CD8-positive, alpha-beta memory T cell (primary cell): ENCODE measurements at regions not wholly inside any gene's neighbourhood (a gene's known extent, or its start where the extent isn't known, plus 50 kb on each side); places are given as distances from the start of the nearest gene placed in this dataset.
"Not testable (repeated sequence)": the region's sequence is repeated elsewhere in the genome, so short reads cannot be mapped to it uniquely, and the experiment has no call there.

Experiments used
- CTCF ChIA-PET: fragments of 350-600 bp; sonication (Branson Sonifier 250); formaldehyde crosslinking; loops from one replicate; lab custom pipeline; 2021; ENCODE audit warnings: antibody characterized with exemption; lab: Charles Lee
- POLR2A ChIA-PET: fragments of 350-600 bp; sonication (Branson Sonifier 250); formaldehyde crosslinking; loops from one replicate; lab custom pipeline; 2021; ENCODE audit warnings: antibody characterized with exemption; lab: Charles Lee
- DNase-seq, 5 donors: peaks; one replicate each; pipeline versions ENCODE4 v3.0.0 to v3.0.0-alpha.2; 2020 to 2022; ENCODE audit warnings: mixed read lengths in 1 of 5
- H3K27ac ChIP-seq: one replicate; pipeline ENCODE4 v1.7.0; 2013; ENCODE audit warnings: low read depth, mild to moderate bottlenecking, low read length, moderate library complexity
- H3K27me3 ChIP-seq: 2 replicates; pipeline ENCODE4 v1.7.0; 2013; ENCODE audit warnings: low read length, mild to moderate bottlenecking; ENCODE audit not compliant: insufficient read depth, poor library complexity, severe bottlenecking
- H3K36me3 ChIP-seq: 2 replicates; pipeline ENCODE4 v1.7.0; 2013; ENCODE audit warnings: mild to moderate bottlenecking, low read length, moderate library complexity; ENCODE audit not compliant: insufficient read depth
- H3K4me1 ChIP-seq: 2 replicates; pipeline ENCODE4 v1.7.0; 2013; ENCODE audit warnings: mild to moderate bottlenecking, low read length, moderate library complexity; ENCODE audit not compliant: insufficient read depth
- H3K4me3 ChIP-seq: 2 replicates; pipeline ENCODE4 v1.7.0; 2013; ENCODE audit warnings: mild to moderate bottlenecking, low read length
- H3K9me3 ChIP-seq: 2 replicates; pipeline ENCODE4 v1.7.0; 2013; ENCODE audit warnings: mild to moderate bottlenecking, low read length
- H3K27ac Mint-ChIP-seq, 8 donors: one replicate each; pipeline ENCODE4 v1.8.0; 2020 to 2021; ENCODE audit warnings: mixed read lengths in 8 of 8, mild to moderate bottlenecking in 6 of 8, inconsistent platforms in 3 of 8, moderate library complexity in 3 of 8
- H3K27me3 Mint-ChIP-seq, 2 donors: one replicate each; pipeline ENCODE4 v1.8.0; 2020 to 2021; ENCODE audit warnings: mixed read lengths in 2 of 2, mild to moderate bottlenecking in 1 of 2, moderate library complexity in 1 of 2
- H3K36me3 Mint-ChIP-seq, 3 donors: one replicate each; pipeline ENCODE4 v1.8.0; 2020 to 2021; ENCODE audit warnings: mixed read lengths in 3 of 3, inconsistent platforms in 1 of 3, mild to moderate bottlenecking in 1 of 3
- H3K4me1 Mint-ChIP-seq, 3 donors: one replicate each; pipeline ENCODE4 v1.8.0; 2020 to 2021; ENCODE audit warnings: mixed read lengths in 3 of 3, inconsistent platforms in 1 of 3, mild to moderate bottlenecking in 1 of 3
- H3K4me3 Mint-ChIP-seq, 7 donors: one replicate each; pipeline ENCODE4 v1.8.0; 2020 to 2021; ENCODE audit warnings: mixed read lengths in 7 of 7, mild to moderate bottlenecking in 6 of 7, moderate library complexity in 4 of 7, inconsistent platforms in 2 of 7
- H3K9me3 Mint-ChIP-seq, 5 donors: one replicate each; pipeline ENCODE4 v1.8.0; 2020 to 2022; ENCODE audit warnings: mixed read lengths in 5 of 5, mild to moderate bottlenecking in 3 of 5, moderate library complexity in 2 of 5, inconsistent platforms in 1 of 5

- H3K4me3 ChIP-seq, result no peak overlapping the region
- CTCF ChIA-PET, result no interaction called here
- DNase-seq, result no peak
Observed at GRCh38 chr10:123393170-123393569, 239.0 kb downstream of the BUB3 start.

GRCh38 chr10:123394382-123394781 is 240.2 kb downstream of the BUB3 start:
- Mint-ChIP-seq H3K36me3 (peaks cover 0 to 9% (median under 1%) of the 10 kb centered on the region in 3 donors), H3K9me3 (peaks cover 0 to 2% (median 0%) of the 10 kb centered on the region in 5 donors), H3K27me3 (no peaks in the 10 kb centered on the region), H3K4me3 (no peak overlapping the region), H3K27ac (no peak overlapping the region), H3K4me1 (no peaks in the 10 kb centered on the region)
- no peak for DNase-seq
- ChIA-PET POLR2A (no interaction called here), CTCF (interaction anchor here (1.1 kb wide), 1 partner anchor 261 kb away, joined by 3 read pairs; no protein-coding TSS in a partner anchor)
- Histone ChIP-seq H3K4me1 (no peaks in the 10 kb centered on the region), H3K4me3 (no peak overlapping the region), H3K9me3 (no peaks in the 10 kb centered on the region), H3K27ac (no peak overlapping the region), H3K36me3 (no peaks in the 10 kb centered on the region), H3K27me3 (no peaks in the 10 kb centered on the region)

More at GRCh38 chr10:123393170-123393569, 239.0 kb downstream of the BUB3 start:
- no peak overlapping the region for H3K4me3 Mint-ChIP-seq
- Histone ChIP-seq H3K36me3 (no peaks in the 10 kb centered on the region), H3K4me1 (no peaks in the 10 kb centered on the region), H3K27me3 (no peaks in the 10 kb centered on the region), H3K27ac (no peak overlapping the region), H3K9me3 (no peaks in the 10 kb centered on the region)
- H3K27ac Mint-ChIP-seq, result no peak overlapping the region
- peaks cover 0 to 5% of the 10 kb centered on the region in 2 donors for H3K27me3 Mint-ChIP-seq
- H3K4me1 Mint-ChIP-seq, result no peaks in the 10 kb centered on the region
- peaks cover 0 to 3% (median 0%) of the 10 kb centered on the region in 5 donors for H3K9me3 Mint-ChIP-seq
- POLR2A ChIA-PET, result no interaction called here
- peaks cover 0 to 18% (median 1%) of the 10 kb centered on the region in 3 donors for H3K36me3 Mint-ChIP-seq

- POLR2A ChIA-PET, H3K27ac Mint-ChIP-seq, H3K4me1 Mint-ChIP-seq, H3K9me3 Mint-ChIP-seq, H3K36me3 ChIP-seq, H3K4me3 ChIP-seq, DNase-seq, H3K27me3 ChIP-seq, H3K4me1 ChIP-seq, H3K4me3 Mint-ChIP-seq, H3K9me3 ChIP-seq, H3K27me3 Mint-ChIP-seq, CTCF ChIA-PET, H3K27ac ChIP-seq: not testable (repeated sequence)
- peaks cover 0 to 10% (median 0%) of the 10 kb centered on the region in 3 donors for H3K36me3 Mint-ChIP-seq
Observed at GRCh38 chr10:123395234-123395633, 241.0 kb downstream of the BUB3 start.

- POLR2A ChIA-PET, result no interaction called here
- no peaks in the 10 kb centered on the region for H3K4me1 Mint-ChIP-seq
Observed at GRCh38 chr10:123395906-123396305, 241.7 kb downstream of the BUB3 start.

GRCh38 chr10:123398180-123398591 is 244.0 kb downstream of the BUB3 start:
- H3K4me1 ChIP-seq, result no peaks in the 10 kb centered on the region
- Mint-ChIP-seq H3K27me3 (peaks cover 0 to 4% of the 10 kb centered on the region in 2 donors), H3K36me3 (peaks cover 0 to 13% (median 0%) of the 10 kb centered on the region in 3 donors), H3K27ac (no peak overlapping the region), H3K9me3 (peaks cover 0 to 3% (median 0%) of the 10 kb centered on the region in 5 donors), H3K4me3 (no peak overlapping the region), H3K4me1 (no peaks in the 10 kb centered on the region)
- POLR2A ChIA-PET, result no interaction called here
- no peaks in the 10 kb centered on the region for H3K9me3 ChIP-seq
- no peak overlapping the region for H3K4me3 ChIP-seq
- H3K27me3 ChIP-seq, result no peaks in the 10 kb centered on the region
- DNase-seq, result no peak
- no peak overlapping the region for H3K27ac ChIP-seq
- CTCF ChIA-PET, result no interaction called here
- no peaks in the 10 kb centered on the region for H3K36me3 ChIP-seq

More at GRCh38 chr10:123395906-123396305, 241.7 kb downstream of the BUB3 start:
- CTCF ChIA-PET, result no interaction called here
- Mint-ChIP-seq H3K27me3 (peaks cover 0 to 4% of the 10 kb centered on the region in 2 donors), H3K36me3 (peaks cover 0 to 13% (median 0%) of the 10 kb centered on the region in 3 donors), H3K9me3 (peaks cover 0 to 2% (median 0%) of the 10 kb centered on the region in 5 donors), H3K4me3 (no peak overlapping the region), H3K27ac (no peak overlapping the region)
- Histone ChIP-seq H3K9me3 (no peaks in the 10 kb centered on the region), H3K36me3 (no peaks in the 10 kb centered on the region), H3K4me3 (no peak overlapping the region), H3K4me1 (no peaks in the 10 kb centered on the region), H3K27me3 (no peaks in the 10 kb centered on the region), H3K27ac (no peak overlapping the region)
- no peak for DNase-seq

- peaks cover 0 to 16% (median 0%) of the 10 kb centered on the region in 3 donors for H3K36me3 Mint-ChIP-seq
- POLR2A ChIA-PET, result no interaction called here
- peaks cover 0 to 5% (median 3%) of the 10 kb centered on the region in 5 donors for H3K9me3 Mint-ChIP-seq
- Histone ChIP-seq H3K4me1 (no peaks in the 10 kb centered on the region), H3K27ac (no peak overlapping the region), H3K36me3 (no peaks in the 10 kb centered on the region), H3K27me3 (no peaks in the 10 kb centered on the region), H3K9me3 (no peaks in the 10 kb centered on the region), H3K4me3 (no peak overlapping the region)
- CTCF ChIA-PET, result no interaction called here
- peaks cover 0 to 4% of the 10 kb centered on the region in 2 donors for H3K27me3 Mint-ChIP-seq
- no peaks in the 10 kb centered on the region for H3K4me1 Mint-ChIP-seq
- H3K4me3 Mint-ChIP-seq, result no peak overlapping the region
- DNase-seq, result no peak
- H3K27ac Mint-ChIP-seq, result no peak overlapping the region
Observed at GRCh38 chr10:123398756-123399155, 244.6 kb downstream of the BUB3 start.

- no peaks in the 10 kb centered on the region for H3K27me3 ChIP-seq
- ChIA-PET CTCF (no interaction called here), POLR2A (no interaction called here)
- H3K4me3 ChIP-seq, result no peak overlapping the region
- H3K36me3 ChIP-seq, result no peaks in the 10 kb centered on the region
- Mint-ChIP-seq H3K27me3 (peaks cover 0 to 4% of the 10 kb centered on the region in 2 donors), H3K27ac (no peak overlapping the region), H3K4me1 (no peaks in the 10 kb centered on the region), H3K36me3 (peaks cover 0 to 22% (median 0%) of the 10 kb centered on the region in 3 donors), H3K4me3 (no peak overlapping the region), H3K9me3 (peaks cover under 1 to 11% (median 6%) of the 10 kb centered on the region in 5 donors)
- H3K4me1 ChIP-seq, result no peaks in the 10 kb centered on the region
- H3K9me3 ChIP-seq, result no peaks in the 10 kb centered on the region
- no peak for DNase-seq
- no peak overlapping the region for H3K27ac ChIP-seq
Observed at GRCh38 chr10:123399276-123399839, 245.2 kb downstream of the BUB3 start.

- no peaks in the 10 kb centered on the region for H3K27me3 ChIP-seq
- no peak overlapping the region for H3K4me3 ChIP-seq
- CTCF ChIA-PET, result no interaction called here
- Mint-ChIP-seq H3K36me3 (peaks cover 0 to 33% (median 2%) of the 10 kb centered on the region in 3 donors), H3K9me3 (peaks cover 13 to 23% (median 15%) of the 10 kb centered on the region in 5 donors), H3K27me3 (peaks cover 5 to 8% of the 10 kb centered on the region in 2 donors), H3K27ac (no peak overlapping the region), H3K4me1 (no peaks in the 10 kb centered on the region), H3K4me3 (no peak overlapping the region)
- no peaks in the 10 kb centered on the region for H3K9me3 ChIP-seq
- no peaks in the 10 kb centered on the region for H3K4me1 ChIP-seq
- POLR2A ChIA-PET, result no interaction called here
- no peak for DNase-seq
- H3K27ac ChIP-seq, result no peak overlapping the region
- no peaks in the 10 kb centered on the region for H3K36me3 ChIP-seq
Observed at GRCh38 chr10:123402021-123402420, 247.8 kb downstream of the BUB3 start.
